PFSK-1 (cell line): ENCODE measurements at regions not wholly inside any gene's neighbourhood (a gene's known extent, or its start where the extent isn't known, plus 50 kb on each side); places are given as distances from the start of the nearest gene placed in this dataset.

Experiments used
- SIN3A ChIP-seq: IDR thresholded peaks from 2 replicates; pipeline ENCODE4 v1.6.1; 2012; ENCODE audit warnings: mild to moderate bottlenecking, low read length, moderate library complexity, borderline replicate concordance; ENCODE audit not compliant: insufficient read depth
- TAF1 ChIP-seq: IDR thresholded peaks from 2 replicates; pipeline ENCODE4 v1.6.1; 2012; ENCODE audit warnings: low read length, control low read depth, borderline replicate concordance; ENCODE audit not compliant: insufficient read depth
- TF ChIP-seq, protein P1 (sequence below), 2 experiments: IDR thresholded peaks; 2 replicates each; pipeline versions ENCODE4 v1.6.1 to v1.8.0; 2011 to 2012; ENCODE audit warnings: low read depth in 2 of 2, low read length in 2 of 2, control low read depth in 1 of 2, inconsistent platforms in 1 of 2, mild to moderate bottlenecking in 1 of 2, moderate library complexity in 1 of 2; ENCODE audit not compliant: insufficient read depth in 1 of 2

DNA sequence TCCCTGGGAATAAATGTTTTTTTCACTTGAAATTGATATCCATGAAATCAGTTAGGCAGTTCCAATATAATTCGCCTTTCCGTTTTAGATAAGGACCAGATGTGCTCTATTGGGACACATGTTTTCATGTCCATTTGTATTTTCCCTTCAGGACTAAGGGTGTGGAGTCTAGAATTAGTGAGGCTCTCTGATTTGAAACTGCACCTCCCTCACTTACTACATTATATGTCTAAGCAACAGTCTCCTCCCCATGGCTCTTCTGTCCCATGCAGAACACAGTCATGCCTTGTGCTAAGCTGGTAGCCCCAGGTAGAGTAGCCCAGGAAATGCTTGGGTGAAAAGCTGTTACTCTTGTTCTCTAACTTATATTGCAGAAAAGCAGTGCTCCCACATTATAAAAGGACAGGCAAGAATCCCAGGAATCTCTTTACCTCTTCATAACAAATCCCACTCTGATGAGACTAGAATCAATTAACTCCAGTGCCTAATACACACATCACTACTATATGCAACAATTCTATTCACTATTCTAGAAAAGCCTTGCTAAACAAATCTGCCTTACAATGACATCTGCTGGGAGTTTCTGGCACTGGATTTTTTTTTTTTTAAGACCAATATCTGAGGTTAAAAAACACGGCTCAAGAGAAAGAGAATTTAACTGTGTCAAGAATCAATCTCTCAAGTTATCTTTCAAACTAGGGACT lies 293.9 kb downstream of the SNX13 start:
- TF ChIP-seq, protein P1, sequence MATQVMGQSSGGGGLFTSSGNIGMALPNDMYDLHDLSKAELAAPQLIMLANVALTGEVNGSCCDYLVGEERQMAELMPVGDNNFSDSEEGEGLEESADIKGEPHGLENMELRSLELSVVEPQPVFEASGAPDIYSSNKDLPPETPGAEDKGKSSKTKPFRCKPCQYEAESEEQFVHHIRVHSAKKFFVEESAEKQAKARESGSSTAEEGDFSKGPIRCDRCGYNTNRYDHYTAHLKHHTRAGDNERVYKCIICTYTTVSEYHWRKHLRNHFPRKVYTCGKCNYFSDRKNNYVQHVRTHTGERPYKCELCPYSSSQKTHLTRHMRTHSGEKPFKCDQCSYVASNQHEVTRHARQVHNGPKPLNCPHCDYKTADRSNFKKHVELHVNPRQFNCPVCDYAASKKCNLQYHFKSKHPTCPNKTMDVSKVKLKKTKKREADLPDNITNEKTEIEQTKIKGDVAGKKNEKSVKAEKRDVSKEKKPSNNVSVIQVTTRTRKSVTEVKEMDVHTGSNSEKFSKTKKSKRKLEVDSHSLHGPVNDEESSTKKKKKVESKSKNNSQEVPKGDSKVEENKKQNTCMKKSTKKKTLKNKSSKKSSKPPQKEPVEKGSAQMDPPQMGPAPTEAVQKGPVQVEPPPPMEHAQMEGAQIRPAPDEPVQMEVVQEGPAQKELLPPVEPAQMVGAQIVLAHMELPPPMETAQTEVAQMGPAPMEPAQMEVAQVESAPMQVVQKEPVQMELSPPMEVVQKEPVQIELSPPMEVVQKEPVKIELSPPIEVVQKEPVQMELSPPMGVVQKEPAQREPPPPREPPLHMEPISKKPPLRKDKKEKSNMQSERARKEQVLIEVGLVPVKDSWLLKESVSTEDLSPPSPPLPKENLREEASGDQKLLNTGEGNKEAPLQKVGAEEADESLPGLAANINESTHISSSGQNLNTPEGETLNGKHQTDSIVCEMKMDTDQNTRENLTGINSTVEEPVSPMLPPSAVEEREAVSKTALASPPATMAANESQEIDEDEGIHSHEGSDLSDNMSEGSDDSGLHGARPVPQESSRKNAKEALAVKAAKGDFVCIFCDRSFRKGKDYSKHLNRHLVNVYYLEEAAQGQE (IDR thresholded peaks at IDR 0.05; ENCODE audit: insufficient read depth in 1 of 2, low read depth in 2 of 2, low read length in 2 of 2) = no peak
- TF ChIP-seq SIN3A (no peak), TAF1 (no peak)
